ENCODE measurements at regions not wholly inside any gene's neighbourhood (a gene's known extent, or its start where the extent isn't known, plus 50 kb on each side); places are given as distances from the start of the nearest gene placed in this dataset.

- no peak overlapping the region for H3K18ac ChIP-seq (ENCODE audit: insufficient read length, low read depth, low read length)
Measured at GRCh38 chr15:72948662-72949061, 103.6 kb upstream of the NEO1 start.

More at GRCh38 chr15:72948662-72949061, 103.6 kb upstream of the NEO1 start:
- Histone ChIP-seq H3K79me1 (ENCODE audit: insufficient read depth, low read depth, low read length, poor library complexity, severe bottlenecking) (no peaks in the 10 kb centered on the region), H3K23ac (ENCODE audit: insufficient read length, low read depth, low read length) (no peak overlapping the region), H3K56ac (ENCODE audit: insufficient read length, low read depth, low read length) (no peak overlapping the region), H2BK15ac (ENCODE audit: low read depth, low read length) (no peak overlapping the region), H4K8ac (replicated peaks; ENCODE audit: insufficient read length, low read depth, low read length) (no peak overlapping the region), H2AFZ (ENCODE audit: low read length) (no peak overlapping the region), H4K91ac (ENCODE audit: insufficient read length, low read depth, low read length) (no peak overlapping the region), H4K20me1 (ENCODE audit: control insufficient read depth, insufficient read depth, insufficient read length) (no peaks in the 10 kb centered on the region), H3K27me3 (ENCODE audit: insufficient read depth, low read length) (no peaks in the 10 kb centered on the region), H3T11ph (ENCODE audit: low read length) (no peak overlapping the region), H3K27ac (ENCODE audit: insufficient read length, low read depth, low read length) (no peak overlapping the region), H3K4ac (ENCODE audit: low read depth, low read length) (no peak overlapping the region), H3K9me3 (ENCODE audit: control insufficient read depth, low read depth, low read length) (no peaks in the 10 kb centered on the region), H3K23me2 (ENCODE audit: insufficient read length, low read depth, low read length, poor library complexity, severe bottlenecking) (no peaks in the 10 kb centered on the region), H2BK20ac (ENCODE audit: low read depth, low read length, poor library complexity, severe bottlenecking) (no peak overlapping the region), H2BK12ac (ENCODE audit: insufficient read length, low read depth, low read length) (no peak overlapping the region), H2BK5ac (ENCODE audit: insufficient read length, low read length) (no peak overlapping the region), H3K4me1 (ENCODE audit: insufficient read depth, low read length) (no peaks in the 10 kb centered on the region), H2BK120ac (ENCODE audit: low read depth, low read length, poor library complexity, severe bottlenecking) (no peak overlapping the region), H2AK5ac (ENCODE audit: insufficient read length, low read length) (no peak overlapping the region), H4K5ac (ENCODE audit: insufficient read length, low read depth, low read length) (no peak overlapping the region), H3K14ac (ENCODE audit: insufficient read depth, low read length) (no peak overlapping the region), H3K79me2 (ENCODE audit: insufficient read depth, low read length) (no peaks in the 10 kb centered on the region), H3K4me2 (ENCODE audit: insufficient read depth, insufficient read length, low read length) (no peak overlapping the region), H3K9ac (ENCODE audit: extremely low read depth, insufficient read length, low read length) (no peak overlapping the region)
- Mint-ChIP-seq H3K27me3 (ENCODE audit: low read depth) (no peaks in the 10 kb centered on the region; the same call in 1 of the 2 replicates), H3K27ac (no peak overlapping the region), H3K9me3 (peaks cover 0 to 2% of the 10 kb centered on the region in 2 experiments; a peak in 2 of 5 replicates), H3K4me1 (no peaks in the 10 kb centered on the region), H3K36me3 (ENCODE audit: insufficient read depth in 1 of 3, low read depth in 3 of 3) (no peaks in the 10 kb centered on the region; a peak in 1 of 7 replicates), H3K4me3 (no peak overlapping the region)
- TF ChIP-seq CTCF (conservative IDR thresholded peaks at IDR 0.05): no peak
- DNase-seq: no peak
